ENCODE measurements at regions not wholly inside any gene's neighbourhood (a gene's known extent, or its start where the extent isn't known, plus 50 kb on each side); places are given as distances from the start of the nearest gene placed in this dataset.
"Not testable (repeated sequence)": the region's sequence is repeated elsewhere in the genome, so short reads cannot be mapped to it uniquely, and the experiment has no call there.

GRCh38 chr1:229019663-229020271 lies 251.1 kb upstream of the RAB4A start:
- H3K79me2 ChIP-seq (ENCODE audit: low read length), result no peaks in the 10 kb centered on the region

DNA sequence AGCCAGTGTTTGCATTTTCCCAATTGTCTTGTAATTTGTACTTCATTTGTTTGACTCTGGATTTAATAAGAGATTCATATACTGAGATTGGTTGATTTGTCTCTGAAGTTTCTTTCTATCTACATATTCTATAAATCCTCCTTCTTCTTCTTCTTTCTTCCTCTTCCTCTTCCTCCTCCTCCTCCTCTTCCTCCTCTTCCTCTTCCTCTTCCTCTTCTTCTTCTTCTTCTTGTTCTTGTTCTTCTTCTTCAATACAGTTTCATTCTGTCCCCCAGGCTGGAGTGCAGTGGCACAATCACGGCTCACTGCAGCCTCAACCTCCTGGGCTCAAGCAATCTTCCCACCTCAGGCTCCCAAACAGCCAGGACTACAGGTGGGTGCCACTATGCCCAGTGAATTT lies 249.9 kb upstream of the RAB4A start:
- not testable (repeated sequence) for H3K4me3 ChIP-seq (ENCODE audit: low read length); H3K27ac ChIP-seq (ENCODE audit: low read length); H4K20me1 ChIP-seq (ENCODE audit: insufficient read depth, low read length); H2AFZ ChIP-seq (ENCODE audit: low read depth, low read length); H3K9me3 ChIP-seq (ENCODE audit: insufficient read depth, low read length); H3K4me2 ChIP-seq (ENCODE audit: low read length); H3K4me1 ChIP-seq (ENCODE audit: low read length); H3K9ac ChIP-seq (ENCODE audit: low read length); H3K36me3 ChIP-seq (replicated peaks; ENCODE audit: low read depth, low read length); H3K79me2 ChIP-seq (ENCODE audit: low read length)
- peaks cover 19% of the 10 kb centered on the region for H3K27me3 ChIP-seq (ENCODE audit: low read depth, low read length)

More at GRCh38 chr1:229019663-229020271, 251.1 kb upstream of the RAB4A start:
- H4K20me1 ChIP-seq (ENCODE audit: insufficient read depth, low read length), result no peaks in the 10 kb centered on the region
- no peaks in the 10 kb centered on the region for H3K9me3 ChIP-seq (ENCODE audit: insufficient read depth, low read length)
- TF ChIP-seq EZH2phosphoT487 (IDR thresholded peaks at IDR 0.05; ENCODE audit: low read depth), result no peak
- TF ChIP-seq, protein P1, sequence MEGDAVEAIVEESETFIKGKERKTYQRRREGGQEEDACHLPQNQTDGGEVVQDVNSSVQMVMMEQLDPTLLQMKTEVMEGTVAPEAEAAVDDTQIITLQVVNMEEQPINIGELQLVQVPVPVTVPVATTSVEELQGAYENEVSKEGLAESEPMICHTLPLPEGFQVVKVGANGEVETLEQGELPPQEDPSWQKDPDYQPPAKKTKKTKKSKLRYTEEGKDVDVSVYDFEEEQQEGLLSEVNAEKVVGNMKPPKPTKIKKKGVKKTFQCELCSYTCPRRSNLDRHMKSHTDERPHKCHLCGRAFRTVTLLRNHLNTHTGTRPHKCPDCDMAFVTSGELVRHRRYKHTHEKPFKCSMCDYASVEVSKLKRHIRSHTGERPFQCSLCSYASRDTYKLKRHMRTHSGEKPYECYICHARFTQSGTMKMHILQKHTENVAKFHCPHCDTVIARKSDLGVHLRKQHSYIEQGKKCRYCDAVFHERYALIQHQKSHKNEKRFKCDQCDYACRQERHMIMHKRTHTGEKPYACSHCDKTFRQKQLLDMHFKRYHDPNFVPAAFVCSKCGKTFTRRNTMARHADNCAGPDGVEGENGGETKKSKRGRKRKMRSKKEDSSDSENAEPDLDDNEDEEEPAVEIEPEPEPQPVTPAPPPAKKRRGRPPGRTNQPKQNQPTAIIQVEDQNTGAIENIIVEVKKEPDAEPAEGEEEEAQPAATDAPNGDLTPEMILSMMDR (IDR thresholded peaks at IDR 0.05; ENCODE audit: low read depth, low read length), result no peak
- H2AFZ ChIP-seq (ENCODE audit: low read depth, low read length), result no peak overlapping the region
- no peak overlapping the region for H3K4me2 ChIP-seq (ENCODE audit: low read length)
- no peaks in the 10 kb centered on the region for H3K4me1 ChIP-seq (ENCODE audit: low read length)
- no peaks in the 10 kb centered on the region for H3K36me3 ChIP-seq (replicated peaks; ENCODE audit: low read depth, low read length)
- no peak overlapping the region for H3K27ac ChIP-seq (ENCODE audit: low read length)
- peaks cover 25% of the 10 kb centered on the region for H3K27me3 ChIP-seq (ENCODE audit: low read depth, low read length)
- H3K4me3 ChIP-seq (ENCODE audit: low read length), result no peak overlapping the region
- H3K9ac ChIP-seq (ENCODE audit: low read length), result no peak overlapping the region

GRCh38 chr1:229022595-229023333 lies 248.1 kb upstream of the RAB4A start:
- Histone ChIP-seq H4K20me1 (ENCODE audit: insufficient read depth, low read length) (no peaks in the 10 kb centered on the region), H3K9me3 (ENCODE audit: insufficient read depth, low read length) (no peaks in the 10 kb centered on the region), H3K4me1 (ENCODE audit: low read length) (peaks cover 9% of the 10 kb centered on the region), H3K27me3 (ENCODE audit: low read depth, low read length) (peaks cover 14% of the 10 kb centered on the region), H2AFZ (ENCODE audit: low read depth, low read length) (no peak overlapping the region), H3K4me2 (ENCODE audit: low read length) (no peak overlapping the region), H3K79me2 (ENCODE audit: low read length) (no peaks in the 10 kb centered on the region), H3K4me3 (ENCODE audit: low read length) (no peak overlapping the region), H3K9ac (ENCODE audit: low read length) (no peak overlapping the region), H3K36me3 (replicated peaks; ENCODE audit: low read depth, low read length) (no peaks in the 10 kb centered on the region), H3K27ac (ENCODE audit: low read length) (no peak overlapping the region)
- TF ChIP-seq, protein P1 (IDR thresholded peaks at IDR 0.05; ENCODE audit: low read depth, low read length), result no peak
- TF ChIP-seq EZH2phosphoT487 (IDR thresholded peaks at IDR 0.05; ENCODE audit: low read depth), result no peak

- H3K4me2 ChIP-seq (ENCODE audit: low read length), result no peak overlapping the region
- H3K36me3 ChIP-seq (replicated peaks; ENCODE audit: low read depth, low read length), result no peaks in the 10 kb centered on the region
- peaks cover 14% of the 10 kb centered on the region for H3K27me3 ChIP-seq (ENCODE audit: low read depth, low read length)
- H3K27ac ChIP-seq (ENCODE audit: low read length), result no peak overlapping the region
- H3K4me1 ChIP-seq (ENCODE audit: low read length), result peaks cover 13% of the 10 kb centered on the region
- no peak overlapping the region for H3K4me3 ChIP-seq (ENCODE audit: low read length)
- no peaks in the 10 kb centered on the region for H3K9me3 ChIP-seq (ENCODE audit: insufficient read depth, low read length)
- H4K20me1 ChIP-seq (ENCODE audit: insufficient read depth, low read length), result no peaks in the 10 kb centered on the region
- TF ChIP-seq, protein P1 (IDR thresholded peaks at IDR 0.05; ENCODE audit: low read depth, low read length), result no peak
- TF ChIP-seq EZH2phosphoT487 (IDR thresholded peaks at IDR 0.05; ENCODE audit: low read depth), result no peak
- no peak overlapping the region for H3K9ac ChIP-seq (ENCODE audit: low read length)
- H3K79me2 ChIP-seq (ENCODE audit: low read length), result no peaks in the 10 kb centered on the region
- no peak overlapping the region for H2AFZ ChIP-seq (ENCODE audit: low read depth, low read length)
Measured at GRCh38 chr1:229023651-229024300, 247.1 kb upstream of the RAB4A start.

All from OCI-LY3 (cell line).